ENCODE measurements at regions not wholly inside any gene's neighbourhood (a gene's known extent, or its start where the extent isn't known, plus 50 kb on each side); places are given as distances from the start of the nearest gene placed in this dataset.

GRCh38 chr9:22278426-22278825 lies 168.2 kb upstream of the DMRTA1 start:
- no peak for TF ChIP-seq CTCF (IDR thresholded peaks at IDR 0.05)
- no peak for TF ChIP-seq POLR2A (IDR thresholded peaks at IDR 0.05)
- TF ChIP-seq EP300 (IDR thresholded peaks at IDR 0.05): no peak
- TF ChIP-seq POLR2AphosphoS5 (IDR thresholded peaks at IDR 0.05): no peak

Data from suprapubic skin (tissue), 4 donors.